Uterus (tissue), 3 donors: ENCODE measurements at regions not wholly inside any gene's neighbourhood (a gene's known extent, or its start where the extent isn't known, plus 50 kb on each side); places are given as distances from the start of the nearest gene placed in this dataset.
"Not testable (repeated sequence)": the region's sequence is repeated elsewhere in the genome, so short reads cannot be mapped to it uniquely, and the experiment has no call there.

Experiments used
- DNase-seq, 2 donors: peaks; one replicate each; pipeline ENCODE4 v3.0.0-alpha.2; 2019 to 2020
- H3K27ac ChIP-seq, 2 donors: fragments of 200-600 bp; sonication (generic); 1 replicate in 1 of 2; 2 replicates in 1 of 2; pipeline ENCODE4 v1.5.1; 2016 to 2018
- H3K27me3 ChIP-seq, 2 donors: fragments of 200-600 bp; sonication (generic); one replicate each; pipeline ENCODE4 v1.5.1; 2018 to 2019; ENCODE audit warnings: control low read depth in 1 of 2
- H3K36me3 ChIP-seq, 2 donors: fragments of 200-600 bp; sonication (generic); one replicate each; pipeline ENCODE4 v1.5.1; 2019; ENCODE audit warnings: control low read depth in 1 of 2
- H3K4me1 ChIP-seq, 2 donors: fragments of 200-600 bp; sonication (generic); one replicate each; pipeline ENCODE4 v1.5.1; 2018 to 2019; ENCODE audit warnings: control low read depth in 1 of 2
- H3K4me3 ChIP-seq, 2 donors: fragments of 200-600 bp; sonication (generic); 1 replicate in 1 of 2; 2 replicates in 1 of 2; pipeline ENCODE4 v1.5.1; 2018 to 2019; ENCODE audit warnings: mild to moderate bottlenecking in 1 of 2
- H3K9me3 ChIP-seq, 2 donors: fragments of 200-600 bp; sonication (generic); one replicate each; pipeline ENCODE4 v1.5.1; 2019; ENCODE audit warnings: control low read depth in 1 of 2
- POLR2A ChIP-seq, 2 donors: fragments of 450-650 bp; IDR thresholded peaks; one replicate each; pipeline ENCODE4 v1.6.1; 2016; ENCODE audit warnings: antibody characterized with exemption in 2 of 2, mild to moderate bottlenecking in 1 of 2, moderate library complexity in 1 of 2
- intact Hi-C: fragments of 100-400 bp; cut with DNase I; formaldehyde crosslinking; loops from one replicate; pipeline ENCODE4 v1.15.1; 2023; ENCODE audit warnings: low total_unique reads
- TF ChIP-seq, protein P1 (sequence below), 4 experiments: fragments of 200-600 bp in 2 of 4; fragments of 450-650 bp in 2 of 4; sonication (generic) in 2 of 4; IDR thresholded peaks; one replicate each; pipeline ENCODE4 v1.5.1; 2016 to 2019; ENCODE audit warnings: antibody characterized with exemption in 4 of 4, mild to moderate bottlenecking in 2 of 4, moderate library complexity in 1 of 4
- donor health status: DM: yes; HTN: yes; CAD: no.

DNA sequence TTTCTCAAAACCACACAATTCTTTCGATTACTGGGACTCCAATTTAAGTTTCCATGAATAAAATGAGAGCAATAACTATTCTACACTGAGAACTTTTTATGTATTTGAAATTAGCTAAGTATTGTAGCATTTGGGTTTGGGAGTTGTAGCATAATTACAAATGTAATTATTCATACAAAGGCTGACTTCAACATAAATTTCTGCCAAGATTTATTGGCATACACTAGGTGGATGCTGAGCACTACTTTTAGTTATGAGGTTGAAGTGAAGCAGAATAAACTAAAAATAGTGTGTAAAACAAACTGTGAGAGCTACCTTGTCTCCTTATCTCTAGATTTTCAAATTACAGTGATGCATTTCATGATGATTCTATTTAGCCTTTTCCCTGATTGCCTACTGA lies 516.1 kb downstream of the ZNF385D start:
- Histone ChIP-seq H3K4me3 (no peak overlapping the region), H3K27me3 (no peaks in the 10 kb centered on the region), H3K4me1 (no peaks in the 10 kb centered on the region), H3K27ac (no peak overlapping the region), H3K9me3 (no peaks in the 10 kb centered on the region), H3K36me3 (no peaks in the 10 kb centered on the region)
- intact Hi-C loops, result no loop called here
- no peak for TF ChIP-seq POLR2A (IDR thresholded peaks at IDR 0.05)
- TF ChIP-seq, protein P1, sequence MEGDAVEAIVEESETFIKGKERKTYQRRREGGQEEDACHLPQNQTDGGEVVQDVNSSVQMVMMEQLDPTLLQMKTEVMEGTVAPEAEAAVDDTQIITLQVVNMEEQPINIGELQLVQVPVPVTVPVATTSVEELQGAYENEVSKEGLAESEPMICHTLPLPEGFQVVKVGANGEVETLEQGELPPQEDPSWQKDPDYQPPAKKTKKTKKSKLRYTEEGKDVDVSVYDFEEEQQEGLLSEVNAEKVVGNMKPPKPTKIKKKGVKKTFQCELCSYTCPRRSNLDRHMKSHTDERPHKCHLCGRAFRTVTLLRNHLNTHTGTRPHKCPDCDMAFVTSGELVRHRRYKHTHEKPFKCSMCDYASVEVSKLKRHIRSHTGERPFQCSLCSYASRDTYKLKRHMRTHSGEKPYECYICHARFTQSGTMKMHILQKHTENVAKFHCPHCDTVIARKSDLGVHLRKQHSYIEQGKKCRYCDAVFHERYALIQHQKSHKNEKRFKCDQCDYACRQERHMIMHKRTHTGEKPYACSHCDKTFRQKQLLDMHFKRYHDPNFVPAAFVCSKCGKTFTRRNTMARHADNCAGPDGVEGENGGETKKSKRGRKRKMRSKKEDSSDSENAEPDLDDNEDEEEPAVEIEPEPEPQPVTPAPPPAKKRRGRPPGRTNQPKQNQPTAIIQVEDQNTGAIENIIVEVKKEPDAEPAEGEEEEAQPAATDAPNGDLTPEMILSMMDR (IDR thresholded peaks at IDR 0.05), result no peak
- DNase-seq, result no peak

DNA sequence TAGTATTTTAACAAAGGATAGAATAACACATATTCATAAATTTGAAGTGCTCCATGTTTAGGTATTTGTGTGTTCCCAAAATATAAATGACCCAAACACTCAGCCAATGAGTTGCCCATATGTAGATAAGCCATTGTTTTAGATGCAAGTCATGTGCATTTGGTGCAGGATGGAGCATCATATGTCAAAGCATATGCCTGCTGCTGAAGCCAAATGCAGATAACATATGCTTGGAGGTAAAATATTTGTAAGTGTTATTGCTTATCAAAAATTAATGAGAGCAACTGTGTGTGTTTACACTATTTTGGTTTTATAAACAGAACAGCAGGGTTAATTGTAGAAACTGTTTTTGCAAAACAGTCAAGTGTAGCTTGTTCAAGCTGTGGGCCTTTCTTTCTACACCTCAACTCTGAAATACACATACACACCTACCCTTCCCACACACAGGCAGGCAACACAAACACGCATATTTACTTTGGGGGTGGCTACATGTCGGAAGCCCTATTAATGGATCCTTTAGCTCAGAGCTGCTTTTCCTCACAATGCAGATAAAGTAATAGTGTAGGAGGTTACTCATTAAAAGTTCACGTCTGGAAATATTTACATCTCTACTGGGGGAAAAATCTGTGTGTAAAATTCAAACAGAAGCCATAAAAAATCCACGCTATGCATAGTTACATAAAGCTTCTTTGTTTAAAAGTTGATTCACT lies 521.4 kb downstream of the ZNF385D start:
- no peak for DNase-seq
- Histone ChIP-seq H3K27me3 (no peaks in the 10 kb centered on the region), H3K4me1 (no peaks in the 10 kb centered on the region), H3K36me3 (no peaks in the 10 kb centered on the region), H3K4me3 (no peak overlapping the region), H3K27ac (no peak overlapping the region), H3K9me3 (no peaks in the 10 kb centered on the region)
- no peak for TF ChIP-seq POLR2A (IDR thresholded peaks at IDR 0.05)
- TF ChIP-seq, protein P1 (IDR thresholded peaks at IDR 0.05), result no peak
- intact Hi-C loops, result no loop called here

DNA sequence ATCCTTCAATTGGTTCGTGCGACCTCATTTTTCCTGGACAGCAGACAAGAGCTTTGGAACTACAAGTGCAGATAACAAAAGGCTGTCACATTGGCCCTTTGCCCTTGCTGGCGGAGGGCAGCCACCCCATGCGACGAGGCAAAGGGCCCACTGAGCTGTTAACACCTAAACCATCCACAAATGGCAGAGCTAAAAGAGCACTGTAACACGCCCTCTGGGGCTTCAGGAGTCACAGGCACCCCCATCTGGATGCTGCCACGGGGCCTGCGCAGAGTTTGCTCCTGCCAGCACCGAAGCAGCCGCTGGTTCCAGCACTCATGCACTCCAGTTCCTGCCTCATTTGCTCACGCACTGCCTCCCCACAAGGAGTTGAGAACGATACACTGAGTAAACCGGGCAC lies 524.9 kb downstream of the ZNF385D start:
- Histone ChIP-seq H3K27ac (no peak overlapping the region), H3K9me3 (no peaks in the 10 kb centered on the region), H3K36me3 (no peaks in the 10 kb centered on the region), H3K4me3 (no peak overlapping the region), H3K4me1 (no peaks in the 10 kb centered on the region), H3K27me3 (no peaks in the 10 kb centered on the region)
- TF ChIP-seq, protein P1 (IDR thresholded peaks at IDR 0.05), result no peak
- TF ChIP-seq POLR2A (IDR thresholded peaks at IDR 0.05), result no peak
- no peak for DNase-seq
- intact Hi-C loops, result no loop called here

DNA sequence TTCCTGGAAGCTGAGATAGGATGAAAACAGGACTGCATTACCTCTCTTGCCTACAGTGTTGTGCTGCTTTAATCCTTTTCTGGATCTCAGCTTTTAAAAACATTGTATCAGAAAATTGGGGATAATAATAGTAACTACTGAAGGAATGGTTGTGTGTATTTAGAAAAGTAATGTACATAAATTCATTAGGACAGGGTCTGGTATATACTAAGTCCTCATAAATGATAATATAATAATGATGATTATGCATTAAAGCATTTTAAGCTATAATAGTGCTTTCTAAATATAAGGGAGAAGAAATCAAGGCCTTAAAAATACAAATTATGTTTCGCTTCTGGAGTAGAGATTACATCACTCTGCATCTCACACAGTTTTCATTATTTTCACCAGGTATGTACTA lies 530.1 kb downstream of the ZNF385D start:
- Histone ChIP-seq H3K9me3 (no peaks in the 10 kb centered on the region), H3K36me3 (no peaks in the 10 kb centered on the region), H3K4me1 (no peaks in the 10 kb centered on the region), H3K4me3 (no peak overlapping the region), H3K27ac (no peak overlapping the region), H3K27me3 (no peaks in the 10 kb centered on the region)
- TF ChIP-seq POLR2A (IDR thresholded peaks at IDR 0.05), result no peak
- TF ChIP-seq, protein P1 (IDR thresholded peaks at IDR 0.05), result no peak
- no peak for DNase-seq
- intact Hi-C loops, result no loop called here

DNA sequence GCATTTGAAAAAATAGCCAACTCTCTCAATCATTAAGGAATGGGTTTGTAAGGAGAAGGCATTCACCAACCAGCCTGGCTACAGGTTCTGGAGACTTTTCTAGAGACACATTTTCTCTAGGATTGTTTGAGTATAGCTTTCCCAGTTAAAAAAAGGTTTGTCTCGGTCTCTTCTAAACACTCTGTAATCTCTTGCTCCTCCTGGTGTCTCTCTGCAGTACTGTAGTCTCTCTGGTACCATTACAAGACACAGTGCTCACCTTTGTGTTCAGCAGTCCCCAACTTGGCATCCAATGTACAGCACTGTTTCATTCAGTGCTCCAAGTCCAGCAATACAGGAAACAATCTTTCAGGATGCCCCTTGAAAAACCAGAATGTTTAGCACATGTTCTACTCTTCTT lies 534.4 kb downstream of the ZNF385D start:
- Histone ChIP-seq H3K27me3 (no peaks in the 10 kb centered on the region), H3K36me3 (no peaks in the 10 kb centered on the region), H3K27ac (no peak overlapping the region), H3K4me1 (no peaks in the 10 kb centered on the region), H3K4me3 (no peak overlapping the region), H3K9me3 (no peaks in the 10 kb centered on the region)
- no peak for TF ChIP-seq POLR2A (IDR thresholded peaks at IDR 0.05)
- TF ChIP-seq, protein P1 (IDR thresholded peaks at IDR 0.05), result no peak
- intact Hi-C loops, result no loop called here
- DNase-seq, result no peak

DNA sequence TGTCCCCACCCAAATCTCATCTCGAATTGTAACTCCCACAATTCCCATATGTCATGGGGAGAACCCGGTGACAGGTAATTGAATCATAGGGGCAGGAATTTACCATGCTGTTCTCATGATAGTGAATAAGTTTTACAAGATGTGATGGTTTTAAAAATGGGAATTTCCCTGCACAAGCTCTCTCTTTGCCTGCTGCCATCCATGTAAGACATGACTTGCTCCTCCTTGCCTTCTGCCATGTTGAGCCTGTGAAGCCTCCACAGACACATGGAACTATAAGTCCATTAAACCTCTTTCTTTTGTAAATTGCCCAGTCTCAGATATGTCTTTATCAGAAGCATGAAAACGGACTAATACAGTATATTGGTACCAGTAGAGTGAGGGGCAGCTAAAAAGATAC lies 546.9 kb downstream of the ZNF385D start:
- H3K27ac ChIP-seq, H3K9me3 ChIP-seq, H3K4me3 ChIP-seq, H3K36me3 ChIP-seq, DNase-seq, intact Hi-C loops, H3K4me1 ChIP-seq, H3K27me3 ChIP-seq: not testable (repeated sequence)
